IMR-90 (cell line): ENCODE measurements at regions not wholly inside any gene's neighbourhood (a gene's known extent, or its start where the extent isn't known, plus 50 kb on each side); places are given as distances from the start of the nearest gene placed in this dataset.

ENCODE experiments used
- ATAC-seq: fragments of 200-7000 bp; cut with Tn5 transposase; 2 replicates; pipeline ENCODE4 v1.9.1; 2020; ENCODE audit warnings: low read depth, mild to moderate bottlenecking, moderate library complexity
- BruUV-seq: library from RNA; stranded (reverse); fragments of 400-500 nt; replicated peaks from 2 replicates; lab custom pipeline; 2021; lab: Mats Ljungman, UMichigan
- CTCF ChIA-PET: fragments of 300-600 bp; formaldehyde crosslinking; extraction: SDS; loops from one replicate; lab custom pipeline; 2021; ENCODE audit warnings: antibody characterized with exemption; lab: Yijun Ruan, JAX
- POLR2A ChIA-PET: fragments of 300-600 bp; sonication (Branson Sonifier 250); formaldehyde crosslinking; loops from one replicate; lab custom pipeline; 2022; ENCODE audit warnings: antibody characterized with exemption; ENCODE audit not compliant: unreplicated experiment; lab: Charles Lee
- DNase-seq: peaks from one replicate; pipeline ENCODE4 v3.0.0; 2013
- H2AFZ ChIP-seq: replicated peaks from 2 replicates; pipeline ENCODE3; 2013; ENCODE audit warnings: low read length, mild to moderate bottlenecking; ENCODE audit not compliant: poor library complexity
- H2AK5ac ChIP-seq: 2 replicates; pipeline ENCODE4 v1.6.1; 2013; ENCODE audit warnings: low read depth, low read length, inconsistent platforms
- H2AK9ac ChIP-seq: replicated peaks from 2 replicates; pipeline ENCODE3; 2013; ENCODE audit warnings: mild to moderate bottlenecking, low read depth, low read length, moderate library complexity; ENCODE audit not compliant: poor library complexity
- H2BK120ac ChIP-seq: 2 replicates; pipeline ENCODE4 v1.6.1; 2013; ENCODE audit warnings: low read depth, low read length, inconsistent platforms
- H2BK15ac ChIP-seq: 3 replicates; pipeline ENCODE4 v1.6.1; 2013; ENCODE audit warnings: low read depth, low read length, inconsistent platforms
- H2BK20ac ChIP-seq: 2 replicates; pipeline ENCODE4 v1.6.1; 2013; ENCODE audit warnings: low read depth, mild to moderate bottlenecking, inconsistent platforms, low read length, moderate library complexity
- H2BK5ac ChIP-seq: 2 replicates; pipeline ENCODE4 v1.6.1; 2013; ENCODE audit warnings: mild to moderate bottlenecking, low read depth, low read length, inconsistent platforms; ENCODE audit not compliant: poor library complexity, severe bottlenecking
- H3K14ac ChIP-seq: replicated peaks from 2 replicates; pipeline ENCODE4 v1.6.1; 2013; ENCODE audit warnings: low read depth, low read length, inconsistent platforms
- H3K18ac ChIP-seq: 2 replicates; pipeline ENCODE4 v1.6.1; 2013; ENCODE audit warnings: low read depth, low read length, control low read depth
- H3K23ac ChIP-seq: 2 replicates; pipeline ENCODE4 v1.6.1; 2013; ENCODE audit warnings: low read depth, low read length, inconsistent platforms
- H3K27ac ChIP-seq: 2 replicates; pipeline ENCODE4 v1.5.1; 2013; ENCODE audit warnings: mild to moderate bottlenecking, control low read depth, low read length; ENCODE audit not compliant: insufficient read depth
- H3K27me3 ChIP-seq: 2 replicates; pipeline ENCODE4 v1.6.1; 2013; ENCODE audit warnings: low read length; ENCODE audit not compliant: control insufficient read depth, insufficient read depth
- H3K36me3 ChIP-seq: 2 replicates; pipeline ENCODE4 v1.6.1; 2013; ENCODE audit warnings: low read length, mixed read lengths; ENCODE audit not compliant: control insufficient read depth, insufficient read depth
- H3K4ac ChIP-seq: 2 replicates; pipeline ENCODE4 v1.6.1; 2013; ENCODE audit warnings: low read depth, low read length, inconsistent platforms
- H3K4me1 ChIP-seq: 2 replicates; pipeline ENCODE4 v1.6.1; 2013; ENCODE audit warnings: low read length, mixed read lengths; ENCODE audit not compliant: control insufficient read depth, insufficient read depth
- H3K4me2 ChIP-seq: 2 replicates; pipeline ENCODE4 v1.6.1; 2013; ENCODE audit warnings: low read depth, mild to moderate bottlenecking, control low read depth, low read length, moderate library complexity
- H3K4me3 ChIP-seq: 2 replicates; pipeline ENCODE4 v1.5.1; 2013; ENCODE audit warnings: low read depth, mild to moderate bottlenecking, control low read depth, low read length, moderate library complexity; ENCODE audit not compliant: insufficient read depth
- H3K56ac ChIP-seq: 2 replicates; pipeline ENCODE4 v1.6.1; 2013; ENCODE audit warnings: low read length, inconsistent platforms; ENCODE audit not compliant: insufficient read depth; ENCODE audit errors: extremely low read depth
- H3K79me1 ChIP-seq, 2 experiments: 2 replicates each; pipeline ENCODE4 v1.6.1; 2013; ENCODE audit warnings: low read length in 2 of 2, inconsistent platforms in 1 of 2, low read depth in 1 of 2
- H3K9ac ChIP-seq: 2 replicates; pipeline ENCODE4 v1.6.1; 2013; ENCODE audit warnings: low read depth, low read length, control low read depth
- H3K9me1 ChIP-seq: 2 replicates; pipeline ENCODE4 v1.6.1; 2013; ENCODE audit warnings: low read length, inconsistent platforms; ENCODE audit not compliant: insufficient read depth
- H3K9me3 ChIP-seq: 2 replicates; pipeline ENCODE4 v1.6.1; 2013; ENCODE audit warnings: low read length; ENCODE audit not compliant: control insufficient read depth, insufficient read depth
- H4K20me1 ChIP-seq: 2 replicates; pipeline ENCODE4 v1.6.1; 2013; ENCODE audit warnings: low read length, inconsistent platforms; ENCODE audit not compliant: insufficient read depth
- H4K5ac ChIP-seq: 2 replicates; pipeline ENCODE4 v1.6.1; 2013; ENCODE audit warnings: mild to moderate bottlenecking, low read depth, low read length, control low read depth
- H4K8ac ChIP-seq, 2 experiments: 2 replicates each; pipeline ENCODE4 v1.6.1; 2013; ENCODE audit warnings: low read depth in 2 of 2, low read length in 2 of 2, control low read depth in 1 of 2, inconsistent platforms in 1 of 2
- H4K91ac ChIP-seq: 2 replicates; pipeline ENCODE4 v1.6.1; 2013; ENCODE audit warnings: low read depth, low read length, inconsistent platforms; ENCODE audit not compliant: insufficient read depth
- FOS ChIP-seq: fragments of 150-350 bp; IDR thresholded peaks from 2 replicates; pipeline ENCODE4 v1.6.1; 2016; ENCODE audit warnings: low read depth, low read length
- MAFK ChIP-seq: IDR thresholded peaks from 2 replicates; pipeline ENCODE4 v1.6.1; 2012; ENCODE audit warnings: low read depth, low read length, improper control_type of control experiment
- MAZ ChIP-seq: IDR thresholded peaks from 2 replicates; pipeline ENCODE4 v1.6.1; 2012; ENCODE audit warnings: low read depth, mild to moderate bottlenecking, low read length, improper control_type of control experiment, moderate library complexity, borderline replicate concordance
- MXI1 ChIP-seq: IDR thresholded peaks from 2 replicates; pipeline ENCODE4 v1.6.1; 2012; ENCODE audit warnings: low read depth, mild to moderate bottlenecking, low read length, moderate library complexity, borderline replicate concordance
- NFE2L2 ChIP-seq: fragments of 150-350 bp; IDR thresholded peaks from 2 replicates; pipeline ENCODE4 v1.6.1; 2016; ENCODE audit warnings: low read depth, mild to moderate bottlenecking, low read length
- POLR2A ChIP-seq: IDR thresholded peaks from 2 replicates; pipeline ENCODE4 v1.6.1; 2012; ENCODE audit warnings: mild to moderate bottlenecking, low read depth, low read length
- RAD21 ChIP-seq: IDR thresholded peaks from 2 replicates; pipeline ENCODE4 v1.6.1; 2012; ENCODE audit warnings: low read length, improper control_type of control experiment
- SMC3 ChIP-seq: fragments of 150-350 bp; IDR thresholded peaks from 2 replicates; pipeline ENCODE4 v1.6.1; 2016; ENCODE audit warnings: low read depth, mild to moderate bottlenecking, antibody characterized with exemption, low read length, moderate library complexity
- WGBS, 2 experiments: methylation state at CpG; one replicate each; pipeline versions ENCODE4 v1.1.5 to v1.1.7; 2013; ENCODE audit warnings: missing lambda C conversion rate in 2 of 2; ENCODE audit not compliant: insufficient read length in 1 of 2; ENCODE audit errors: extremely low coverage in 2 of 2; 5-methylcytosine and 5-hydroxymethylcytosine counted together
- dilution Hi-C: fragments of 300-500 bp; cut with HindIII; formaldehyde crosslinking; loops from one replicate; pipeline ENCODE4 v1.14.3; 2018; ENCODE audit warnings: low sequenced_read_pairs; ENCODE audit not compliant: unreplicated experiment
- in situ Hi-C: fragments of 300-500 bp; cut with MboI; formaldehyde crosslinking; loops from 3 replicates; pipeline ENCODE4 v1.14.3; 2019; ENCODE audit warnings: low sequenced_read_pairs, inconsistent platforms, mixed read lengths
- intact Hi-C: fragments of 100-400 bp; cut with micrococcal nuclease; formaldehyde crosslinking; loops from 2 replicates; pipeline ENCODE4 v1.10.0; 2022
- TF ChIP-seq, protein P1 (sequence below): fragments of 150-350 bp; IDR thresholded peaks from 2 replicates; pipeline ENCODE4 v1.6.1; 2016; ENCODE audit warnings: low read depth, mild to moderate bottlenecking, low read length, moderate library complexity, borderline replicate concordance

- intact Hi-C loops, result no loop called here
- TF ChIP-seq MAZ (no peak), SMC3 (no peak), FOS (no peak), RAD21 (no peak), MAFK (no peak), POLR2A (no peak), NFE2L2 (no peak), MXI1 (no peak)
- TF ChIP-seq, protein P1, sequence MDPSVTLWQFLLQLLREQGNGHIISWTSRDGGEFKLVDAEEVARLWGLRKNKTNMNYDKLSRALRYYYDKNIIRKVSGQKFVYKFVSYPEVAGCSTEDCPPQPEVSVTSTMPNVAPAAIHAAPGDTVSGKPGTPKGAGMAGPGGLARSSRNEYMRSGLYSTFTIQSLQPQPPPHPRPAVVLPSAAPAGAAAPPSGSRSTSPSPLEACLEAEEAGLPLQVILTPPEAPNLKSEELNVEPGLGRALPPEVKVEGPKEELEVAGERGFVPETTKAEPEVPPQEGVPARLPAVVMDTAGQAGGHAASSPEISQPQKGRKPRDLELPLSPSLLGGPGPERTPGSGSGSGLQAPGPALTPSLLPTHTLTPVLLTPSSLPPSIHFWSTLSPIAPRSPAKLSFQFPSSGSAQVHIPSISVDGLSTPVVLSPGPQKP, result no peak
These were observed 363.8 kb upstream of the CDH18 start for GRCh38 chr5:20351849-20352248.

More at GRCh38 chr5:20351849-20352248, 363.8 kb upstream of the CDH18 start:
- H3K27me3 ChIP-seq, result no peaks in the 10 kb centered on the region
- H3K9me1 ChIP-seq, result no peaks in the 10 kb centered on the region
- no peaks in the 10 kb centered on the region for H4K20me1 ChIP-seq
- no peaks in the 10 kb centered on the region for H3K79me1 ChIP-seq
- no peak overlapping the region for H2AK9ac ChIP-seq
- no peak overlapping the region for H2AK5ac ChIP-seq
- H4K5ac ChIP-seq, result no peak overlapping the region
- no peak overlapping the region for H4K8ac ChIP-seq
- no peak overlapping the region for H3K18ac ChIP-seq
- in situ Hi-C loops, result no loop called here
- no peak overlapping the region for H3K27ac ChIP-seq
- no peak overlapping the region for H2AFZ ChIP-seq
- POLR2A ChIA-PET, result no interaction called here
- dilution Hi-C loops, result no loop called here
- no peaks in the 10 kb centered on the region for H3K36me3 ChIP-seq
- no peak overlapping the region for H3K23ac ChIP-seq
- no peak overlapping the region for H3K56ac ChIP-seq
- H3K4ac ChIP-seq, result no peak overlapping the region
- DNase-seq, result no peak
- WGBS, 2 experiments, result 40% methylated on average over 1 of the region's 3 CpGs; no CpG with 5 or more reads in 1 of the 2 experiments
- H2BK20ac ChIP-seq, result no peak overlapping the region
- H3K4me2 ChIP-seq, result no peak overlapping the region
- no peak overlapping the region for H3K4me3 ChIP-seq
- no peak overlapping the region for H4K91ac ChIP-seq
- CTCF ChIA-PET, result interaction anchor here (1.0 kb wide), 1 partner anchor 12 kb away, joined by 3 read pairs; no protein-coding TSS in a partner anchor
- H2BK5ac ChIP-seq, result no peak overlapping the region
- no peak overlapping the region for H3K14ac ChIP-seq
- no peak overlapping the region for H3K9ac ChIP-seq
- no peak for ATAC-seq
- no peak overlapping the region for H2BK120ac ChIP-seq
- H2BK15ac ChIP-seq, result no peak overlapping the region
- no peaks in the 10 kb centered on the region for H3K9me3 ChIP-seq
- BruUV-seq, result no TSS peak
- H3K4me1 ChIP-seq, result no peaks in the 10 kb centered on the region
